ENCODE measurements at regions not wholly inside any gene's neighbourhood (a gene's known extent, or its start where the extent isn't known, plus 50 kb on each side); places are given as distances from the start of the nearest gene placed in this dataset.

- Histone ChIP-seq H2AFZ (ENCODE audit: low read length) (no peak overlapping the region), H3K27ac (ENCODE audit: low read depth, low read length, poor library complexity, severe bottlenecking) (no peak overlapping the region), H3F3A (ENCODE audit: insufficient read depth, low read length) (no peaks in the 10 kb centered on the region), H3K36me3 (ENCODE audit: insufficient read depth, low read length) (no peaks in the 10 kb centered on the region), H3K27me3 (ENCODE audit: insufficient read depth, low read length) (no peaks in the 10 kb centered on the region; the same call in 1 of the 2 replicates), H3K4me2 (ENCODE audit: low read length) (no peak overlapping the region), H3K9me3 (ENCODE audit: low read length) (no peaks in the 10 kb centered on the region), H3K4me3 (ENCODE audit: low read depth, low read length, poor library complexity, severe bottlenecking) (no peak overlapping the region), H3K4me1 (ENCODE audit: insufficient read depth, low read length, severe bottlenecking) (no peaks in the 10 kb centered on the region), H4K20me1 (ENCODE audit: insufficient read depth, low read length) (no peaks in the 10 kb centered on the region), H3K9me2 (ENCODE audit: low read depth, low read length) (no peaks in the 10 kb centered on the region), H3K9ac (ENCODE audit: low read length) (no peak overlapping the region), H3K79me2 (ENCODE audit: insufficient read depth, low read length) (no peaks in the 10 kb centered on the region)
- TF ChIP-seq EZH2 (IDR thresholded peaks at IDR 0.05; ENCODE audit: borderline replicate concordance, low read length) = no peak
- TF ChIP-seq, protein P1, sequence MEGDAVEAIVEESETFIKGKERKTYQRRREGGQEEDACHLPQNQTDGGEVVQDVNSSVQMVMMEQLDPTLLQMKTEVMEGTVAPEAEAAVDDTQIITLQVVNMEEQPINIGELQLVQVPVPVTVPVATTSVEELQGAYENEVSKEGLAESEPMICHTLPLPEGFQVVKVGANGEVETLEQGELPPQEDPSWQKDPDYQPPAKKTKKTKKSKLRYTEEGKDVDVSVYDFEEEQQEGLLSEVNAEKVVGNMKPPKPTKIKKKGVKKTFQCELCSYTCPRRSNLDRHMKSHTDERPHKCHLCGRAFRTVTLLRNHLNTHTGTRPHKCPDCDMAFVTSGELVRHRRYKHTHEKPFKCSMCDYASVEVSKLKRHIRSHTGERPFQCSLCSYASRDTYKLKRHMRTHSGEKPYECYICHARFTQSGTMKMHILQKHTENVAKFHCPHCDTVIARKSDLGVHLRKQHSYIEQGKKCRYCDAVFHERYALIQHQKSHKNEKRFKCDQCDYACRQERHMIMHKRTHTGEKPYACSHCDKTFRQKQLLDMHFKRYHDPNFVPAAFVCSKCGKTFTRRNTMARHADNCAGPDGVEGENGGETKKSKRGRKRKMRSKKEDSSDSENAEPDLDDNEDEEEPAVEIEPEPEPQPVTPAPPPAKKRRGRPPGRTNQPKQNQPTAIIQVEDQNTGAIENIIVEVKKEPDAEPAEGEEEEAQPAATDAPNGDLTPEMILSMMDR (IDR thresholded peaks at IDR 0.05; ENCODE audit: low read length) = no peak
These were observed 66.5 kb downstream of the THNSL2 start for GRCh38 chr2:88236666-88237065.
